ENCODE measurements at regions not wholly inside any gene's neighbourhood (a gene's known extent, or its start where the extent isn't known, plus 50 kb on each side); places are given as distances from the start of the nearest gene placed in this dataset.
"Not testable (repeated sequence)": the region's sequence is repeated elsewhere in the genome, so short reads cannot be mapped to it uniquely, and the experiment has no call there.

DNA sequence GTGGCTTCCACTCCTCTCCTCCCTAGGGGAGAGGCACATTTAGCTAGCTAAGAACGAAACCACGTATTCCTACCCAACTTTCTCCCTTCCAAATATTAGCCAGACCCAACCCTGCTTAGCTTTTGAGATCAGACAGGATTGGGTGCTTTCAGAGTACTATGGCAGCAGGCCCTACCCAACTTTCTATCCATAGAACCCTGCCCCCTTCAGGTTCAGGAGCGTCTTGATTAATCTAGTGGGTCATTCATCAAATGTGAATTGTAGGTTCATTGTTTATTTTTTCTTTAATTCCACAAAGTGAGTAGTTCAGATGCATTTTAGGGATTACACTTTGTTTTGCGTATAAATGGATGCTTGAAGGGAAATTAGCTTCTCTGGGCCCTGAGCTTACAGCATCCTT lies 188.3 kb downstream of the MIB1 start:
- DNase-seq = no peak

DNA sequence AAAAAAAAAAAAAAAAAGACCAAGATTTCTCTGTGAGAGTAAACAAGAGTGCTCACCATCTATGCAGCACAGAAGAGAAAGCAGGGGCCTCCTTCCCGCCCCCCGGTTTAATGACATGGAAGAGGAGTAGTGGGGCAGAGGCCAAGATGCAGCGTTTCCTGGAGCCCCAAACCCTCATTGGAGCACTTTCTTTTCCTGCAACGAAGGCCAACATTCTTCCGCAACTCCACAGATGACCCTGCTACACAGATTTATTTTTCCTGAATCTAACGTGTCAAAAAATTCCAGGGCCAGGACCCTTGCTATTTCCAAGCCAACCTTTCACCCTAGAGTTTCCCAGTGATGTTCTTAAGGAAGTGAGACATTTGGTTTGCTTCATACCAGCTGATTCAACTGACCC lies 189.6 kb downstream of the MIB1 start:
- no peak for DNase-seq

DNA sequence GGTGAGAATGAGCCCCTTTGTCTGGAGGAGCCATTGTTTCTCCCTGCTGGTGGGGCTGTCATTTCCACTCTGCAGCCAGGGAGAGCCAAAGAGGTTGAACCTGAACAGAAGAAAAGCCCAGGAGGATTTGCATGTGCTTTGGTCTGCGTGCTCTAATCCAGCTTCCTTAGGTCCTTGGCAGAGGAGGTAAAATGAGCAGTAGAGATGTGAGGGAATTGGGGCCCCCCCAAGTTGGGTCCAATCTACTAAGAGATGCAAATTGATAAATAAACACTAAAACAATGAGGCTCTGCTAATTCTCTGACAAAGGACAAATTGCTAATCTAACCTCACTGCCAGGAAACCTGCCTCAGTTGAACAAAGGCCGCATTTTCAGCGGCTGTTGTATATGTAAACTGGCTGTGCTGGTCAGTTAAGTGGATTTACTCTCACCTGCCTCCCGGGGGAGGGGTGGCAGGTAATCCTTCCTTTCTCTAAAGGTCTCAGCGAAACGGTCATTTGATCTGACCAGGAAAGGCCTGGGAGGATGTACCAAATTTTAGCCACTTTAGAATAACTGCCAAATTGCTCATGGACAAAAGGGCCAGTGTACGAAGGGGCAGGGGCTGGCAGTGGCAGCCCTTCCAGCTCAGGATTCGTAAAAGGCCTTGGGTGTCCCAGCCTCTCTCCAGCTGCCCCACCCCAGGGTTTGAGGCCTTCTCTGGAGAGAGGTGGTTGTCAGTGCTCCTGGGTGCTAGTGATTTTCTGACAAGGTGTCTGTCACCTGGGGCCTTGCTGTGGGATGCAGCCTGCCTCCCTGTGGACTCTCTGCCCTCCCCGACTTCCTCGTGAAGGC lies 193.6 kb downstream of the MIB1 start:
- DNase-seq = no peak

DNA sequence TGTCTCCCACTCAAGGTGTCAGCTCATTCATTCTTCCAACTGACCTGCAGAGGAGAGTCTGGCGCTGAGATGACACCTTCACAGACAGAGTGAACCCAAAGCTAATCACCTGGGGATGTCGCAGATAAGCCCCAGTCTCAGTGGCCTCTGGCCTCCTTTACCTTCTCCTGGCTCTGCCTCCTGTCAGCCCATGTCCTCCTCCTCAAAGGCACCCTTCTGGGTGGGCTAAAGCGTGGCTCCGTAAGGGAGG lies 194.1 kb downstream of the MIB1 start:
- DNase-seq = no peak

DNA sequence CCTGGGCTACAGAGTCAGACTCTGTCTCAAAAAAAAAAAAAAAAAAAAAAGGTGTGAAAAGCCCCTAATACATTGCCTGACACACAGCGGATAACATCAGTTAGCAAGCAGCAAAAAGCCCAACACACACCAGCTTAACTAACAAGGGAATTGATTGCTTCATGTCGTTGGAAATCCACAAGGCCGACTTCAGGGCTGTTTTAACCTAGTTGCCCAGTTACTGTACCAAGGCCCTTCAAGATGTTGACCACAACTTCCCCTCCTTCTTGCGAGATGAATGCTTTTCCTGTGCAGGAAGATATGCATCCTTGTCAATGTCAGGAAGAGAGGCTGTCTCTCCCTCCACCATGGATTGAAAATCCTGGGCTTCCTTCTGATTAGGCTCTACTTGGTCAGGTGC lies 202.9 kb downstream of the MIB1 start:
- DNase-seq = no peak

DNA sequence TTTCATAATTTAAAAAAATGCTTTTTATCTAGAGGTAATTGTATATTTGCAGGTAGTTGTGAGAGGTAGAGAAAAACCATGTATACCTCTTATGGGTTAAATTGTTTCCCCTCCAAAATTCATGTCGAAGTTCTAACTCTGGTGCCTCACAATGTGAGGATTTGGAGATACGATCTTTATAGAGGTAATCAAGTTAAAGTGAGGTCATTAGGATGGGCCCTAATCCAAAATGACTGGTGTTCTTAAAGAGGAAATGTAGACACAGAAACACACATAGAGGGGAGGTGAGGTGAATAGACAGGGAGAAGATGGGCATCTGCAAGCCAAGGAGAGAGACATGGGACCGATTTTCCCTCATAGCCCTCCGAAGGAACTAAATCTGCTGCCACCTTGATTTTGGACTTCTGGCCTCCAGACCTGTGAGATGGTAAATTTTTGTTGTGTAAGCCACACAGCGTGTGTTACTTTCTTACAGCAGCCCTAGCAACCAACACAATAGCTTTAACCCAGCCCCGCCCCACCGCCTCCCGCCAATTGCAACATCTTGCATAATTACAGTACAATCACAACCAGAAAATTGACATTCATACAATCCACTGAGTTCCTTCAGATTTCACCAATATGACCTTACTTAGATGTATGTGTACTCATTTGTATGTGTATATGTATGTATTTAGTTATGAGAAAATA lies 208.9 kb downstream of the MIB1 start:
- DNase-seq = no peak

DNA sequence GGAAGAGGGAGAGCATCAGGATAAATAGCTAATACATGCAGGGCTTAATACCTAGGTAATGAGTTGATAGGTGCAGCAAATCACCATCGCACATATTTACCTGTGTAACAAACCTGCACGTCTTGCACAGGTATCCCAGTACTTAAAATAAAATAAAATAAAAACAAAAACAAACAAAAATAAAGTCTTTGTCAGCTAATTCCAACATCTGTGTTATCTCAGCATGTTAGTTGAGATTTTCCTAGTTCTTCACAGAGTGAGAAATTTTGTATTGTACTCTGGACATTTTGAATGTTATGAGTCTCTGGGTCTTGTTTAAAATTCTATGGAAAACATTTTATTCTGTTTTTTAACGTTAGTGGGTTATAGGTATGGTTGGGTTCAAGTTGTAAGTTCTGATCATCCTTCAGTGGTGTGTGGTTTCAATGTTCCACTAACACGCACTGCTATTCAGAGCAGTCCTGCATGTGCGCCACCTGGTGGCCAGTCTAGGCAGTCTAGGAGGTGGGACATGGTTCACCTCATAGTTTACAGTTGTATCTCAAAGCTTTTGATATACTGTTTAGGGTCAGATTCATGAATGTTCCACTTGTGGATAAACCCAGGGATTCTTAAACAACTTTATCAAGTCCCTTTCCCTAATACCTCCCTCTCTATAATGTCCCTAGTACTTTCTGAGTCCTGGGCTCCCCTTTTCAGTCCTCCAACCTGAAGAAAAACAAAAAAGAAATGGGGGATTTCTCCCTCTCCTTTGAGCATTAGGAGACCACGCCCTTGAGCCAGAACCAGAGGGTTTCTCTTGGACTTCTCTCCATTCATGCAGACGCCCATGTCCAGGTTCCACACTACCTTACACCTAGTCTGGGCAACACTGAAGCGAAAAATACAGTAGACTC lies 213.4 kb upstream of the GATA6 start:
- DNase-seq = peak; percentile 30 to 76 (median 72)

DNA sequence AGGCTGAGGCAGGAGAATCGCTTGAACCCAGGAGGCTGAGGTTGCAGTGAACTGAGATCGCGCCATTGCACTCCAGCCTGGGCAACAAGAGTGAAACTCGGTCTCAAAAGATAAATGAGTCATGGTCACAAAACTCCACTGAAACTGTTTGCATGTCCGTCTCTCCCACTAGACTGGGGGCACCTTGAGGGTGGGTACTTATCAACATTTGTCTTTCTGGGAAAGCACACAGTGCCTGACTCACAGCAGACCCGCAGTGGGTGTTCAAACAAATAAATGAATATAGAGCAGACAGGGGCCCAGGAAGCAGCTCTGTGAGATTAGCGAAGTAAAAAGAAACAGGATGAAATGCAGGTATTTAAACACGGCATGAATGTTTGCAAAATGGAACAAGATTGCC lies 211.1 kb upstream of the GATA6 start:
- no peak for DNase-seq

DNA sequence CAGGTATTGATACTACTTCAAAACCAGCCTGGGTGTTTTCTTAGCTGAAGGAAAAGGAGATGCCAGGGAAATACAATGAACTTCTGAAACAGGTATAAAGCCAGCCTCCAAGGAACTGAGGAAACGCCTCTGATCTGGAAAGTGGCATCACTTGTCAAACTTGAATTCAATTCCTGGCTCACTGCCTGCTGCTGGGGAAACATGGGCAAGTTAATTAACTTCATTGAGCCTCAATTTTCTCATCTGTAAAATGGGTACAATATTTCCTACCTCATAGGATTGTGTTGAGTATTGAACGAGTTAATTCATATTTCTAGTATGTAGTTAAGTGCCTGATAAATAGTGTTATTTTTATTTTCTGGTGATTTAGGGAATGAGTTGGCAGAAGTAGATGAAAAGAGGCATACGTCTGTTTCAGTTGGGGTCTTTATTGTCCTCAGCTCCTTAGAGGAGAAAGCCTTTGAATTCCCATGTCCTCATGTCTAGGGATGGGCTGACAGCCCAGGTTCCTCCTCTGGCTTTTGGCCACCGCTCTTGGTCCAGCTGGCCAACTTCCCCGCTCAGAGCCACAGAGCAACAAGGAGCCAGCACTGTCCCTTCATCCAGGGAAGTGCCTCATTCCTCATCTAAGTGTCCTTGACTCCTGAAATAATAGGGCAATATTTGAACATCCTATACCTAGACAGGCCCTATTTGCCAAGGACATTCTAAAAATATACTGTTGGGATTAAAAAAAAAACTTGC lies 210.5 kb upstream of the GATA6 start:
- no peak for DNase-seq

DNA sequence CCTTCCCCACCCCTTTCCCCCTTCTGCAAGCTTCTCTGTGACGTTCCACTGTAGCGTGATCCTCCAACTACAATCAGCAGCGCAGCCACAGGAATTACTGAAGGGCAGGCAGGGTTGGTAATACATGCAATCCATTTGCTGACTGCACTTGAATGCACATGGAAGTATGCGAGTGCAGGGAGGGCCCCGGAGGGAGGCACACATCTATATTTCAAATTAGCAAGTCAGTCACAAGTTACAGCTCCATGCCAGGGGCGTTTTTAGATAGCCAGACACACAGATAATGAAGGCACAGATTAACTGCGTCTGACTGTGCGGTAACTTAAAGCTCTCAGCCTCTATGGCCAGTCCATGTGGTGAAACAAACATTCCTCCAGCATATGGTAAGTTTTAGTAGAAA lies 209.2 kb upstream of the GATA6 start:
- DNase-seq = no peak

DNA sequence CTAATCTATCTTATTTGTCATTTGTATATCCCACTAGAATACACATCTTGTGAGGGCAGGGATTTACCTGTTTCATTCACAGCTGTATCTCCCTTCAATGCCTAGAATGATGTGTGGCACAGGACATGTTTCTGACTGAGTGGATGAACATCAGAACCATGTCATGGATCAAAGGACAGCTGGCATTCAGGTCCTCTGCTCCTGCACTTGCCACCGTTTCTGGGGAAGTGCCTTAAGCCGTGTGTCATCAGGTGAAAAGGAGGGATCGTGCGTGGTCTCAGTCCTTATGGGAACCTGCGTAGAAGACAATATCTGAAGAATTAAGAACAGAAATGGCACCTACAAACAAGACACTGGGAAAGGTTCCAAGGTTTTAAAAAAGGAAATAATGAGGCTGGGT lies 206.1 kb upstream of the GATA6 start:
- DNase-seq = no peak

DNA sequence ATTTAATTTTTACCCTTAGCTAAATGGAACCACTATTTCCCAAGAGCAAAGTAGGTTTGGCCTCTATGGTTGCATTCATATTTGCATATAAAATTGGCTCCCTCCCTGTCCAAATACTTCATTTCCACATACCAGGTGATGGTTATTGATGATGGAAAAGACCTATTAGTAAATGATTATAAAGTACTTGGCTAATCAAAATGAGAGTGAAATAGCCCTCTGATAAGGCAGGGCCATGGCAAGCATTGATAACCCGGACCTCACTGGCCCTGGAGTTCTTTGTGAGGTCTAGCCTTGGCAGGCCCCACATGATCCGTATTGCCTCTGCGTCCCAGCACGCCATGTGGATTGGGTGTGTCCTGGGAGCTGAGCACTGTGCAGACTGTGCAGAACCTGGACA lies 201.1 kb upstream of the GATA6 start:
- no peak for DNase-seq

DNA sequence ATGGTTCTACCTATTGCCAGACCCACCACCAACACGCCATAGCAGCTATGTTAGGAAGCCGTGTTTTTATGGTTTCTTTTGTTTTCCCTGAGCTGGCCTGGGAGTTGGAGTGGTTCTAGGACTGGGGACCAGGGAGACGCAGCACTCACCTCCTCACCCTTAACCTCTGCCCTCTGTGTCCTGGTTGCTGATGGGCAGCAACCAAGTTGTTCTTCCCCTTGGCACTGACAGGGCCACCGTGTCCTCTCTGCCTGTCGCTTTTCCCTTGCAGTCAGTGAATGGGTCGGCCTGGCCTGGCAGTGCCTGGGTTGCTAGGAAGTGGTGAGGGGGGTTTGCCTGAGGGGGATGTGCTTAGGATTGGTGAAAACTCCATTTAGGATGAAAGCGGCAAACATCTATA lies 197.1 kb upstream of the GATA6 start:
- no peak for DNase-seq

DNA sequence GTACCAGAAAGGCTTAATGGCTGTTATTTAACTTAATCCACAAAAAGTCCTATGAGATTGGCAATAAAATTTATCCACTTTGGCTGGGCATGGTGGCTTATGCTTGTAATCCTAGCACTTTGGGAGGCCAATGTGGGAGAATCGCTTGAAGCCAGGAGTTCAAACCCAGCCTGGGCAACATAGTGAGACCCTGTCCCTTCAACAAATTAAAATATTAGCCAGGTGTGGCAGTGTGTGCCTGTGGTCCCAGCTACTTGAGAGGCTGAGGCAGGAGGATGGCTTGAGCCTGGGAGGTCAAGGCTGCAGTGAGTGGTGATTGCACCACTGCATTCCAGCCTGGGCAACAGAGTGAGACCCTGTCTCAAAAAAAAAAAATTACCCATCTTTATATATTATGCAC lies 193.4 kb upstream of the GATA6 start:
- not testable (repeated sequence) for DNase-seq

DNA sequence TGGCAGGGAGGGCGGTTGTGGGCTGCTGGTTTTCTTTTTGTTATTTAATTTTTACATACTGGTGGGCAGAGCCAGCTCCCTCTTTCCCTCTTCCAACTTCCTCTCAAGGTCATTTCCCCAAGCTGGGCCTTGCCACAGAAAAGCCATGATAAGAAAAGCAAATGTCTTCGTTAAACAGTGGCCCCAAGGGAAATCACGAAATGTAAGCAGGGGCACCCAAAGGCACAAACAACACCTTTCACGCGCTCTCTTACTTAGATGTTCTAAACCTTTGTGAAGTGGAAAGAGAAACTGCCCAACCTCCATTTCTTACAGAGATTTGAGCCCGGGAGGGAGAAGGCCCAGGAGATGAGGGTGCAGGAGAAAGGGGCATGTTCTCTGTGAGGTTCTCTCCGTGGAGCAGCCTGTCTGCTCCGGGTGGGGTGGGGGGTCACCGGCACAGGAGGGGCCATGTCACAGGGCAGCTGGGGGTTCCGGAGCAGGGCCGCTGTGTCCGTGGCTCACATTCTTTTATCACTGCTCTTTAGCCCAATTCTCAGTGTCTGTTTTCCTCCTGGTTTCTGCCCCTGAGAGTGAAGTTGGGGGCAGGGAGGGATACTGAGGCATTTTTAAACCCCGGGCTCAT lies 190.7 kb upstream of the GATA6 start:
- DNase-seq = no peak

DNA sequence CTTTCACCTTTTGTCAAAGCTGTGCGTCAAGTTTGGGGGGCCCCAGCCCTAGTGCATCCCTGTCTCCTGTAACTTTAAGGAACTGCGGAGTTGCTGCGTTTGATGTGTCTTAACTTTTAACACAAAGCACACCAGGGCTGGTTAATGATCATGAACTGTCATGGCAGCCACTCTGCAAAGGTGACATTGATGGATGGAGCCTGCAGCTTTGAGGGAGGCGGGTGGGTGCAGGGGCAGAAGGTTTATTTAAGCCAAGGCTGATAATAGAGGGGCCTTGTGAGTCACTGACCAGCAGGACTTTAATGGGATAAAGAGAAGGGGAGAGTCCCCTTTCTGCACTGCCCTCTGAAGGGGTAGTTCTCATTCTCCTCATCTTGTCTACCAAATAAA lies 190.2 kb upstream of the GATA6 start:
- DNase-seq = no peak

DNA sequence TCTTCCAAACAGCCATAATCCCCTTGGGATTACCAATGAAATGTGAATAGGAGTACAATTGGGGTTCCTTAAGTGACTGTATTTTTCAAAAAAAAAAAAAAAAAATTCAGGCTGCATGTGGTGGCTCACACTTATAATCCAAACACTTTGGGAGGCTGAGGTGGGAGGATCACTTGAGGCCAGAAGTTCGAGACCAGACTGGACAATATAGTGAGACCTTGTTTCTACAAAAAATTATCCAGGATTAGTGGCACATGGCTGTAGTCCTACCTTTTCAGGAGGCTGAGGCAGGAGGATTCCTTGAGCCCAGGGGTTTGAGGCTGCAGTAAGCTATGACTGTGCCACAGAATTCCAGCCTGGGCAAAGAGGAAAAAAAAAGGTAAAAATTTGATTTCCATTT lies 189.6 kb upstream of the GATA6 start:
- DNase-seq = no peak

DNA sequence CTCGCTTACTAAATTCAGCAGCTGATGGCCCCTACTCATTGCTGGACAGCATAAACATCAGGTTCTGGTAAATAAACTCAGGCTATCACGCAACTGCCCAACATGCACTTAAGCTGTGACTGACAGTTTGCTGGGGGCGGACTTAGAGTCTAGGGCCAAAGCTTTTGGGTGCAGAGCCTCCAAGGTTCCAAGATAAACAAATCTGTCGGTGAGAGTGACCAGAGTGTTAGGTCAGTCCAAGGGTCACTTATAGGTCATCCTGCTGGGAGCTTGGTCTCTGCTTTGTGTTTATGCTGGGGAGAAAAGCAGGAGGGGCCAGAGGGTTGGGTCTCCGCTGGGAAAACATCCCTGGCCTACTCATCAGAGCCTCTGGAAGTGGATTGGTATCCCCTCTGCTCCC lies 188.6 kb upstream of the GATA6 start:
- DNase-seq = no peak

DNA sequence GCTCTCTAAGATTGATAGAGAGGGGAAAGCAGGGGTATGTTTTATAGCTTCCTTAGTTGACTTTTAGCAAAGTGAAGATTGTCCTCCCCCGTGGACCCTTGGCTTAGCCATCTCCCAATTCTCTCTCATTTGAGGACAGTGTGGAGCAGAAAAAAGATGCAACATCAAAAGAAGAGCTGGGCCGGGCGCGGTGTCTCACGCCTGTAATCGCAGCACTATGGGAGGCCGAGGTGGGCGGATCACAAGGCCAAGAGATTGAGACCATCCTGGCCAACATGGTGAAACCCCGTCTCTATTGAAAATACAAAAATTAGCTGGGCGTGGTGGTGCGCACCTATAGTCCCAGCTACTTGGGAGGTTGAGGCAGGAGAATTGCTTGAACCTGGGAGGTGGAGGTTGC lies 187.9 kb upstream of the GATA6 start:
- DNase-seq = not testable (repeated sequence)

DNA sequence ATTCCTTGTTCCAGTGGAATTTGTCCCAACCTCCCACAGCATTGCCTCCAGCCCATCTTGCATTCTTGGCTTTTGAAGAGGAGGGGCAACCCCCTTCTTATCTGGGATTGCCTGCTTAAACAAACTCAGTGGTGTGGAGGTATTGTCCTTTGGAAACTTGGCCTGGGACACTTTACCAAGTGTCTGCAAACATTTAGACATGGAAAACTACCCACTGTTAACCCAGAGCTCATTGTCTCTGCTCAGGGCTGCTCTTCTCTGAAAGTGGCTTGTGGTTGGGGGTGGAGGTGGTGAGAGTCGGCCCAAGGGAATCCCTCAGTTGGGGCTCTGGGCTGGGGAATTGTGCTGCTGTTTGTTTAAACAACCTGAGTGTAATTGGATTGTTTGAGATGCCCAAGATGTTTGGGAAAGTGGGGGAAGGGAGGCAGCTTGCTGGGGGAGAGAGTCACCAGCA lies 178.3 kb upstream of the GATA6 start:
- DNase-seq = no peak

DNA sequence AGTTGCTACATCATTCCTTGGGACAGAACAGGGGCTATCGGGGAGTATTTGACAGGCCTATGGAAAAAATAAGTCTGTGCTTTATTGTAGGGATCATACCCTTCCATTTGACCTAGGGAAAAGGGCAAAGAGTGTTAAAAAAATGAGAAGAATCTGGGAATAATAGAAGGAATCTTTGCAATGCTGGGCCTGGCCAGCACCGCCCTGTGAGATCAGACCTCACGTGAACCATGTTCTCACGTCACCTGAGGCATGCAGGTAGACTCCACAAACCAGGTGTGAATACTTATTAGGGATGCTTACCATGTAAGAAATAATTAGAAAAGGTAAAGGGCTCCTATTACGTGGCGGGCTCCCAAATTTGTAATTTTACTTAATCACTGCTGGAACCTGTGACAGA lies 177.5 kb upstream of the GATA6 start:
- no peak for DNase-seq

DNA sequence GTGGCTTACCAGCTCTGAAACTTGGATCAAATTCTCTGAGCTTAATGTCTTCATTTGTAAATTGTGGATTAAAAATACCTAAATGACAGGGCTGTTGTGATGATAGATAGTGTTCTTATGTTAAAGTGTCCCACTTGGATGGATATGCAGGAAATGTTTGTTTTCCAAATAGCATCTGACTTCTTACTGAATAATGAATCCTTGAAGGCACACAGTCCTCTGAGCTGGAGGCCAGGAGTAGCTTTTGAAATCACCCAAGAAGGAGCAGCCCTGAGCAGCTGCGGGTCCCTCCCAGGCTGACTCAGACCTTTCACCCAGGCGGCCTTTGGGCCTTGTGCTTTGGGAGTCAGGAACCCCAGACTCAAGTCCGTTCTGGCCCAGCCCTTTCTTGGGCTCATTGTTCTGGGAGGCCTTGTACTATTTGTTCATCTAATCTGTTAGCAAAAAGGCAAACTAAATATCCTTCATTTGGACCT lies 173.0 kb upstream of the GATA6 start:
- no peak for DNase-seq

Data from activated naive CD4-positive, alpha-beta T cell (primary cell).